Activated CD4-positive, alpha-beta T cell treated with anti-CD3 and anti-CD28 coated beads, Interleukin-2, amount 10 ng/mL, durations not matched to agents 24 days and 14 days (primary cell): ENCODE measurements at regions not wholly inside any gene's neighbourhood (a gene's known extent, or its start where the extent isn't known, plus 50 kb on each side); places are given as distances from the start of the nearest gene placed in this dataset.

ENCODE experiments used
- DNase-seq: peaks from one replicate; pipeline ENCODE4 v3.0.0; 2022
- H3K27ac Mint-ChIP-seq: one replicate; pipeline ENCODE4 v1.8.0; 2022; ENCODE audit warnings: mild to moderate bottlenecking, mixed read lengths
- H3K27me3 Mint-ChIP-seq: one replicate; pipeline ENCODE4 v1.8.0; 2022; ENCODE audit warnings: mixed read lengths
- H3K36me3 Mint-ChIP-seq: one replicate; pipeline ENCODE4 v1.8.0; 2022; ENCODE audit warnings: low read depth, mild to moderate bottlenecking, mixed read lengths
- H3K4me1 Mint-ChIP-seq: one replicate; pipeline ENCODE4 v1.8.0; 2021; ENCODE audit warnings: mixed read lengths
- H3K4me3 Mint-ChIP-seq: one replicate; pipeline ENCODE4 v1.8.0; 2022; ENCODE audit warnings: mild to moderate bottlenecking, moderate library complexity, mixed read lengths
- H3K9me3 Mint-ChIP-seq: one replicate; pipeline ENCODE4 v1.8.0; 2021; ENCODE audit warnings: mixed read lengths
- intact Hi-C: fragments of 100-400 bp; cut with micrococcal nuclease; formaldehyde crosslinking; loops from one replicate; pipeline ENCODE4 v1.15.1; 2023

DNA sequence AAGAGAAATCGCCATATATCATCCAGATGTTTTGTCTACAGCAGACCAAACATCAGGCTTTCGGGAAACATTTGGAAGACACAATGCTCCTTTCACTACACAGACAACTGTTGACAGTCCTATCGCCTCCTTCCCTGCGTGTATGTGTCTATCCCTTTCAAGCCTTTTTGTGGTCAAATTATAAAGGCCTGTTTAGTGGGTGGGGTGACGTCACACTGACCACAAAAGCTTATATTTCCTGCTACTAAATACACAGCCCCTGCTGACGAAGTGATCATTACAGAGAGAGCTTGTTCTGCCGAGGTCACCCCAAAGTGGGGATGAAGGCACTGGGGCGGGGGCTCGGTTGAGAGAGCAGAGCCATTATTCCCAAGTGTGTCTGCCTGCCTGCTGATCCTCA is 302.7 kb upstream of the TNP1 start:
- intact Hi-C loops: loop anchor here (1.0 to 5.0 kb wide), 3 partner anchors 61 to 305 kb away; no protein-coding TSS in a partner anchor
- no peak overlapping the region for H3K4me3 Mint-ChIP-seq
- peak overlapping the region; percentile 12 for H3K27ac Mint-ChIP-seq
- peak; percentile 83 for DNase-seq
- H3K4me1 Mint-ChIP-seq: peaks cover 24% of the 10 kb centered on the region
- peaks cover 2% of the 10 kb centered on the region for H3K27me3 Mint-ChIP-seq
- H3K36me3 Mint-ChIP-seq: no peaks in the 10 kb centered on the region
- H3K9me3 Mint-ChIP-seq: peaks cover 5% of the 10 kb centered on the region

DNA sequence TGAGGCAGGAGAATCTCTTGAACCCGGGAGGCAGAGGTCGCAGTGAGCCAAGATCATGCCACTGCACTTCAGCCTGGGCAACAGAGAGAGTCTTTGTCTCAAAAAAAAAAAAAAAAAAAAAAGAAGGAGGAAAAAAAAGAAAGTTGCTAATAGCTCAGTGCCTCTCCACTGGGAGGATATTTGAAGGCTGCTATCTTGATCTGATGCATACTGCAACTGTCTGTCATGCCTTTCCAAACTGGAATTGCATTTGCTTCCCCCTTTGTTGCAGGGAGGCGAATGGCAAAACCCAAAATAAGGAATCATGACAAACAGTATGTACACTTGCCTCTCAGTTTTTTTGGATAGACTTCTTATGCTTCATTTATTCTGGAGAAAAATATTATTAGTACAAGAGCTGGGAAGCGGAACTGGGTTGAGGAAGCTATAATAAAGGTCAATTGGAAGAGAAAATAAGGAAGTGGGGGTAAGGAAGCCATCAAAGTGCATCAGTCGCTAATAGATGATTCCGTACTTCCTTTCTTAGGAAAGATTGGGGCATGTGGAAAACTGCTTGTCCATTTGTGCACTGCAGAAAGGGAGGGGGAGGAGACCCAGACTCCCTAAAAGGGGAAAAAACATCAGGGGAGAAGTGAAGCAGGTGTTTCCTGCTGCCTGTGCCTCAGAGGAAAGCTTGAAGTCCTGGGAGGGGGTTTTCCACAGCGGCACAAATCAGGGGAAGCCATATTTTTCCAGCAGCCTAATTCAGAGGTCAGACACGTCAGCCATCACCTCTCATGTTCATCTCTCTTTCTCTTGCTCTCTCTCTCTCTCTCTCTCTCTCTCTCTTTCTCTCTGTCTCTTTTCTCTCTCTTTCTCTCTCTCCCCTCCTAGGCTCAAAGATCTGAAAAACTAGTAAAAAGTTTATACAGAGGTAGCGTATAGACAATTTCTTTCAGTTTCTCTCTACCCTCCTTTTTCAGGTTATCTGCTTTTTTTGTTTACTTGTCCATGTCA is 301.4 kb upstream of the TNP1 start:
- intact Hi-C loops: loop anchor here (5.0 kb wide), 2 partner anchors 74 to 304 kb away; no protein-coding TSS in a partner anchor

DNA sequence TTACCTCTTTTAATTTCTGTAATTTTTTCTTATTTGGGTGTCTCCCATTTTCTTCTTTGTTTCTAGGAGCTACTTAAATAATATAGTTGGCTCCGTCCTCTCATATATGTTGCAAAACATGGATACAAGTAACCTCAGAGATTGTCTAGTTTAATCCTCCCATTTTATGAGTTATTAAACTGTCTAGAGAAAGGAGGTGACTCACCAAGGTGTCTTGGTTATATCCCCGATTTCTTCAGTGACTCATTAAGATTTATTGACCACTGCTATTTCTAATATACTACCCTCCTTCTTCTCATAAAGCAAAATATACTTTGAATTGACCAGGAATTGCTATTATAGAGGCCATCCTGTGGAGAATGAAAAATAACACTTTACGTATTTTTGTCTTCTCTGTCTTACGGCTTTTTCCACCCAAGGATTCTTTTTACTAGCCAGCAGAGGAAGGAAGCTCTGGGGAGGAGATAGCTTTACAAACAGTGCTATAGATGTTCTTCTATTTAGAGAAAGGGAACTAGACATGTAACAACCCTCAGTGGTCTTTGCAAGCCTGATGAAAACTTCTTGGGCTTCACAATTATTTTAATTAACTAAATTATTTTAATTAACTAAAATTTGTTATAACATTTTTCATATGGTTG is 300.4 kb upstream of the TNP1 start:
- no peak overlapping the region for H3K27ac Mint-ChIP-seq
- H3K36me3 Mint-ChIP-seq: no peaks in the 10 kb centered on the region
- H3K27me3 Mint-ChIP-seq: no peaks in the 10 kb centered on the region
- intact Hi-C loops: loop anchor here (5.0 kb wide), 2 partner anchors 73 to 303 kb away; no protein-coding TSS in a partner anchor
- DNase-seq: no peak
- peaks cover 24% of the 10 kb centered on the region for H3K4me1 Mint-ChIP-seq
- H3K4me3 Mint-ChIP-seq: no peak overlapping the region
- H3K9me3 Mint-ChIP-seq: peaks cover 5% of the 10 kb centered on the region

More for the DNA sequence above, 301.4 kb upstream of the TNP1 start:
- Mint-ChIP-seq H3K27ac (peak overlapping the region; percentile 12), H3K9me3 (peaks cover 5% of the 10 kb centered on the region), H3K4me1 (peaks cover 24% of the 10 kb centered on the region), H3K4me3 (peak overlapping the region; percentile 12), H3K36me3 (no peaks in the 10 kb centered on the region), H3K27me3 (no peaks in the 10 kb centered on the region)
- peak; percentile 20 for DNase-seq

DNA sequence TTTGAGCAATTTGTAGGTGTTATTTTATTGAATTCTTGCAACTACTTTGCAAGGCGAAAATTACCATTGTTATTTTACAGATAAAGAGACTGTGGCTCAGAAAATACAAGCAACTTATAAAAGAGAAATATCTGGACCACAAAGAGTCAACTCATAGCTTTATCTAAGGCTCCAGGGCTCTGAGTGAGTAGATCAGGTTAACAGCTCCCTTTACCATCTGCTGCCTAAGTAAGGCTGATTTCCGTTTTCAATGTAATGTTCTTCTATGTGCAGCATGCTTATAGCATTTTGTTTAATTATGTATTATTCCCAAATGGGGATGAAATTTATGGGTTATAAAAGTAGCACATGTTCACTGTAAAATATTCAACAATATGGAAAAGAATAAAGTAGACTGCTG is 299.1 kb upstream of the TNP1 start:
- intact Hi-C loops: no loop called here
- peaks cover 24% of the 10 kb centered on the region for H3K4me1 Mint-ChIP-seq
- H3K36me3 Mint-ChIP-seq: no peaks in the 10 kb centered on the region
- no peak for DNase-seq
- H3K27ac Mint-ChIP-seq: no peak overlapping the region
- H3K27me3 Mint-ChIP-seq: no peaks in the 10 kb centered on the region
- H3K4me3 Mint-ChIP-seq: no peak overlapping the region
- H3K9me3 Mint-ChIP-seq: peaks cover 5% of the 10 kb centered on the region

DNA sequence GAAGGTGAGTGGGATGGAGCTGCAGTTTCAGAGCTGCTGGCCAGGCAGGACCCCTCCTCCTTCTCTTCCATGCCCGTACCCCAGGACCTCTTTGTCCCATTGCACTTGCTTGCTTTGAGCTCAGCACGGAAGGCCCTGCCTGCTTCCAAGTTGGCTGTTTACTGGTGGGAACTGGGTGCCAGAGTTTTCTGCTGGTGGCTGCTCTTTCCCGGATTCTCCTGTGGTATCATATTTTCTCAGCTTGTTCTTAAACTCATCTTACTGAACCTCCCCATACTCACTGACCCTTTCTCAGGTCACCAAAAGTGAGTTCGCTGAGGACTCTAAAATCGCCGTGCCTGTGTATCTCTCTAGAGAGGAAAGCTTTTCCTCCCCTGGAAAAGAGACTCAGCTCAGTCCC is 297.7 kb upstream of the TNP1 start:
- intact Hi-C loops: no loop called here
- no peak for DNase-seq
- peaks cover 16% of the 10 kb centered on the region for H3K4me1 Mint-ChIP-seq
- H3K27me3 Mint-ChIP-seq: no peaks in the 10 kb centered on the region
- H3K36me3 Mint-ChIP-seq: no peaks in the 10 kb centered on the region
- no peak overlapping the region for H3K4me3 Mint-ChIP-seq
- H3K27ac Mint-ChIP-seq: no peak overlapping the region
- H3K9me3 Mint-ChIP-seq: peaks cover 5% of the 10 kb centered on the region

DNA sequence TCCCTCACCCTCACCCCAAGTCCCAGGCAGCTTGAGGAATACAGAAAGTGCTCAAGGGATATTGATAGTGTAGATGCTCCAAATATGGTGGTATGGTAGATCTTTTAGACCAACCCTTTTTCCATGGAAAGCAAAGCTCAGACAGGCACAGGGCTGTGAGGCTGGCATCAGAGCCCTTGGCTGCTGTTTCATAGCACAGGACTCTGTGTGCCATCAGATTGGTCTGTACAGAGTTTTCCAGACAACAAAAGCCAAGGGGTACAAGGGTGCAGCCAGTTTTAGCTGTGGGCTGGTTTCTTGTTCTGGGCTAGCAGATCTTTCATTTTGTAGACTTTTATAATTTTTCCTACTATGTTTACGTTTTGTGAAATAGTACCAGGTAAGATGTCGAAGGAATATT is 296.9 kb upstream of the TNP1 start:
- Mint-ChIP-seq H3K27ac (no peak overlapping the region), H3K9me3 (peaks cover 5% of the 10 kb centered on the region), H3K4me1 (peaks cover 8% of the 10 kb centered on the region), H3K36me3 (no peaks in the 10 kb centered on the region), H3K27me3 (no peaks in the 10 kb centered on the region), H3K4me3 (no peak overlapping the region)
- intact Hi-C loops: no loop called here
- DNase-seq: no peak

DNA sequence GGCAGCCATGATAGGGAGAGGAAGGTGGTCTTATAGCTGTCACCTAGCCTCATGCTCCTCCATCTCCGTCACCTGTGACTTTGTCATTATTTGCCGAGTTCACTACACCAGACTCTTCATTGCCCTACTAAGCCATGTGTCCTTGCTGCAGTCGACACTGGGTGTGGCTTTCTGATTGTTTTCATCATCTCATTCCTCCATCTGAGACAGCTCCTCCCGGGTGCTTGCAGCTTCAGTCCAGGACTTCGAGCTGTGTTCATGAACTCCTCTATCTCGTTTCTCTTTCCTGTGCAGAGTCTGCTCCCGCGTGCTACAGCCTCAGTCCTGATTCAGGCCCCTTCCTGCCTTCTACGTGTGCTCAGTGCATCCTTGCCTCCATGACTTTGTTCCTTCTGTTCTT is 295.1 kb upstream of the TNP1 start:
- H3K27ac Mint-ChIP-seq: no peak overlapping the region
- H3K36me3 Mint-ChIP-seq: no peaks in the 10 kb centered on the region
- intact Hi-C loops: no loop called here

DNA sequence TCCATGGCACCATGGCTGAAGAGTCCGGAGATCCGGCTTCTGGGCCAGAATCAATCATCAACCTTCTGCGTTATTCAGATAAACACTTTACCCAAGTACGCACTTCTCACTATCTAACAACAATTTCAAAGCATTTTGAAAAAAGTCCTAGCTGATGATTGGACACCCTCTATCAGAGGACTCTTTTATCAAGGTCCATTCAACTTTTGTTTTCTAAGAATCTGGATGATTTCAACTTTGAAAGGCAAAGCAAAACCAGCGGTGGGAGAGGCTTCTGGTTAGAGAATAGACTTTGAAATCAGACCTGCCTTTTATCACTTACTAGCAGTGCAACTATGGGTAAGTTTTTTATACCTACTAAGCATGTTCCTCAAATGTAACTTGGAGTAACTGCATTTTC is 293.6 kb upstream of the TNP1 start:
- intact Hi-C loops: no loop called here
- H3K27me3 Mint-ChIP-seq: no peaks in the 10 kb centered on the region
- H3K27ac Mint-ChIP-seq: no peak overlapping the region
- H3K9me3 Mint-ChIP-seq: peaks cover 5% of the 10 kb centered on the region
- no peak overlapping the region for H3K4me3 Mint-ChIP-seq
- H3K36me3 Mint-ChIP-seq: no peaks in the 10 kb centered on the region
- H3K4me1 Mint-ChIP-seq: no peaks in the 10 kb centered on the region
- DNase-seq: no peak

More for the DNA sequence above, 295.1 kb upstream of the TNP1 start:
- H3K27me3 Mint-ChIP-seq: no peaks in the 10 kb centered on the region
- no peak for DNase-seq
- no peaks in the 10 kb centered on the region for H3K4me1 Mint-ChIP-seq
- H3K9me3 Mint-ChIP-seq: peaks cover 5% of the 10 kb centered on the region
- H3K4me3 Mint-ChIP-seq: no peak overlapping the region

DNA sequence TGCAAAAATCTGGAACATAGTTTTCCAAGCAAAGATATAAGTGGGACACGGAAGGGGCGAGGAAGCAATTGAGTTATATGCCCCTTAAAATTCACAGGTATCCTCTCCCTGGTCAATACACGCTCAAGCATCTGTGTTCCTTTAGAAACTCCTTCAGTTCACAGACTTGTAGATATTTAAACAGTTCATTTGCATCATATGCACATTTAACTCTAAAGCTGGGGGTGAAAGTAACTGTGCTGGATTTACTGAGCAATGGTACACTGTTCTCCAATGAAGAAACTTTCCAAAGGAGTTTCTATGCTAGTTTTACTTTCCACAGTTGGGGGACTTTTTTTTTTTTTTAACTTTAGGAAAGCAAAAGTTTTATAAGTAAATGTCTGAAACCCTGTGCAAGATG is 293.0 kb upstream of the TNP1 start:
- Mint-ChIP-seq H3K27ac (no peak overlapping the region), H3K27me3 (no peaks in the 10 kb centered on the region), H3K4me3 (no peak overlapping the region), H3K36me3 (no peaks in the 10 kb centered on the region), H3K9me3 (no peaks in the 10 kb centered on the region), H3K4me1 (no peaks in the 10 kb centered on the region)
- no peak for DNase-seq
- intact Hi-C loops: no loop called here

DNA sequence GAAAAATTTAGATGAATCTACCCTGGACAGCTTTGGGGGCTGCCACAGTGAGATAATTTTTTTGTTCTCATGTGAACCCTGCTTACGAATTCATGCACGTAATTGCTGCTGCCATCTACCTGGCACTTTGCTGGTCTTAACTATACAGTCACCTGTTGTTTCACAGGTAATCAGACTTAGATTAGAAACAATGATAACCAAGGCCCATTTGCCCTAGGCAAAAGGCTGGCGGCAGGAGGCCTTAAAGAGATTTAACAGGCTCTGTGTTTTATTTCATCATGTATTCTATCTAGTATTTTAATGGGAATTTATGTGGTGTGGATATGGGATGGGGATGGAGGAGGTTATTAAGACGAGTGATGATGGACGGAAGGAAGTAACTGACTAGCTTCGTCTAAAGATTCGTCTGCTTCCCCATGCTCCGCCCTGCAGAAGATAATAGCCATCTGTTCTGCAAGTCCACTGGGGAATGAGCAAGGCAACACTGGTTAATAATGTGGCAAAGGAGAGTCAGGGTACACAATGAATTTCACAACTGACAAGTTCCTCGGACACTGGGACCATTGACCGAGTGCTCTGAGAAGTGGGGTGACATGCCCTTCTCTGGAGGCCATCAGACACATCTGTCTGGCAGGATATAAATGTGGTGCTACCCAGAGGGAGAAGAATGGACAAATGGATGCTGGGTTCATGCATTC is 291.8 kb upstream of the TNP1 start:
- Mint-ChIP-seq H3K4me1 (no peaks in the 10 kb centered on the region), H3K4me3 (no peak overlapping the region), H3K27me3 (peaks cover 5% of the 10 kb centered on the region), H3K27ac (no peak overlapping the region), H3K36me3 (no peaks in the 10 kb centered on the region), H3K9me3 (no peaks in the 10 kb centered on the region)
- intact Hi-C loops: no loop called here
- DNase-seq: no peak

DNA sequence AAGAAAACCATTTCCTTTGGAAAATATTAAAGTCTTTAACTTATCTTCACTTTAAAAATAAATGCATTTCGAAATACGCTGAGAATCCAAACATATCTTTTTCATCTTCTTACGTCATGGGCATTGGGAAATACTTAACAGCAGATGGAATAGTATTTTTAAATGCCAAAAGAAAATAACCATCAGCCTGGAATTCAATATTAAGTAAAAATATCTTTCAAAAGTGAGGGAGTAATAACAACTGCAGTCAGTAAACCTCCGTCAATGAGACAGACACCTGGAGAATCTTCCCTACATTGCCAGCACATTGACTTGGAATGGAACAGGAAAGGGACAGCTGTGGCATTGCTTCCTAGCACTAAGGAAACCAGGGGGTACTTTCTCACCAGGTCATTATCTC is 290.4 kb upstream of the TNP1 start:
- DNase-seq: no peak
- no peaks in the 10 kb centered on the region for H3K36me3 Mint-ChIP-seq
- intact Hi-C loops: no loop called here
- peaks cover 5% of the 10 kb centered on the region for H3K27me3 Mint-ChIP-seq
- H3K4me3 Mint-ChIP-seq: no peak overlapping the region
- H3K27ac Mint-ChIP-seq: no peak overlapping the region
- no peaks in the 10 kb centered on the region for H3K9me3 Mint-ChIP-seq
- H3K4me1 Mint-ChIP-seq: no peaks in the 10 kb centered on the region

DNA sequence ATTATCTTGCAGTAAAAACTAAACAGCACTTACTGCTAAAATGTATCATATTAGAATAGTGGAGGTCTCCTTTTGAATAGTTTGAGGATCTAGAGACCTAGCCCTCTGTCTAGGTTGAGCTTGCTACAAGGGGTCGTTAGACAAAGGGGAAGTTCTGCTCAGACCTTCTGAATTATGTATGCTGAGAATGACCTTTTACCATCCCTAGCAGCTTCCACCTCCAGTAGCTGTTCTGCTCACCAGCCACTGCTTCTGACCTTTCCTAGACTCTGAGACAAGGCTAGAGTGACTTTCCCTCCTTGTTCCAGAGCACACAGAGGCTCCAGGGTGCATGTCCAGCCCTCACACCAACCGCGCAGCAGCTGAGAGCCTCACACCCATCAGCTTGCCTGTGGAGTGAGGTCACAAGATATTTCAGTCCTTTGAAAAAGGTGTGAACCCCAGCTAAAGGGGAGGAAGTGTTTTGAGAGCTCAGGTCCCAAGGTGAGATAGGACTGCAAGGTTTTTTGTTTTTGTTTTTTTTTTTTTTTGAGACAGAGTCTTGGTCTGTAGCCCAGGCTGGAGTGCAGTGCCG is 289.3 kb upstream of the TNP1 start:
- Mint-ChIP-seq H3K36me3 (no peaks in the 10 kb centered on the region), H3K4me3 (no peak overlapping the region), H3K4me1 (no peaks in the 10 kb centered on the region), H3K27ac (no peak overlapping the region), H3K27me3 (peaks cover 5% of the 10 kb centered on the region), H3K9me3 (no peaks in the 10 kb centered on the region)
- DNase-seq: no peak
- intact Hi-C loops: no loop called here

DNA sequence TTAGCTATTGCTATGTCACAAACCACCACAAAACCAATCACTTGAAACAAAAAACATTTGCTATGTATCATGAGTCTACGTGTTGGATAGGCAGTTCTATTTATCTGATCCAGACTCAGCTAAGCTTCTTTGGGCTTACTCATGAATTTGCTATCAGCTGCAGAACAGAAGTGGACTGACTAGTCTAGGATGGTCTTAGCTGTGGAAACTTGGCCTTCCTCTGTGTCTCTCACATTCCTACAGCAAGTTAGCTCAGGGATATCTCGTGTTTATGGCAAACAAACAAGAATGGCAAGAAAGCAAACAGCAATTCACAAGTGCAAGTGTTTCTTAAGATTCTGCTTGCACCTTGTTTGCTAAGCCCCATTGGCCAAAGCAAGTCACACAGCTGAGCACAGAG is 288.0 kb upstream of the TNP1 start:
- intact Hi-C loops: no loop called here
- H3K9me3 Mint-ChIP-seq: no peaks in the 10 kb centered on the region
- H3K27ac Mint-ChIP-seq: no peak overlapping the region
- no peaks in the 10 kb centered on the region for H3K4me1 Mint-ChIP-seq
- H3K36me3 Mint-ChIP-seq: no peaks in the 10 kb centered on the region
- H3K4me3 Mint-ChIP-seq: no peak overlapping the region
- no peak for DNase-seq
- H3K27me3 Mint-ChIP-seq: peaks cover 6% of the 10 kb centered on the region
